B cell (primary cell): ENCODE measurements at regions not wholly inside any gene's neighbourhood (a gene's known extent, or its start where the extent isn't known, plus 50 kb on each side); places are given as distances from the start of the nearest gene placed in this dataset.

Experiments
- ATAC-seq: fragments of 200-7000 bp; cut with Tn5 transposase; one replicate; pipeline ENCODE4 v1.10.0; 2021; ENCODE audit warnings: low read depth, mild to moderate bottlenecking, moderate number of reproducible peaks, moderate library complexity
- CTCF ChIA-PET: fragments of 350-600 bp; sonication (Branson Sonifier 250); formaldehyde crosslinking; loops from one replicate; lab custom pipeline; 2021; ENCODE audit warnings: antibody characterized with exemption, inconsistent platforms; lab: Charles Lee
- POLR2A ChIA-PET: fragments of 350-600 bp; sonication (Branson Sonifier 250); formaldehyde crosslinking; loops from one replicate; lab custom pipeline; 2021; ENCODE audit warnings: antibody characterized with exemption; lab: Charles Lee
- DNase-seq: peaks from one replicate; pipeline ENCODE4 v3.0.0; 2013
- H2AFZ ChIP-seq: 2 replicates; pipeline ENCODE4 v1.6.1; 2012; ENCODE audit warnings: mild to moderate bottlenecking, low read depth, low read length; ENCODE audit not compliant: insufficient read depth, poor library complexity, severe bottlenecking
- H3K27ac ChIP-seq, 2 donors: 1 replicate in 1 of 2; 2 replicates in 1 of 2; pipeline ENCODE4 v1.5.1; 2012 to 2013; ENCODE audit warnings: low read length in 2 of 2, mild to moderate bottlenecking in 2 of 2, moderate library complexity in 1 of 2
- H3K27me3 ChIP-seq, 4 experiments: fragments of 200-600 bp in 1 of 4; sonication (generic) in 1 of 4; replicated peaks in 1 of 4; 1 replicate in 2 of 4; 2 replicates in 2 of 4; pipeline versions ENCODE4 v1.6.1 to v1.7.0; 2013 to 2016; ENCODE audit warnings: low read length in 3 of 4, mild to moderate bottlenecking in 2 of 4, mixed read lengths in 1 of 4, moderate library complexity in 1 of 4; ENCODE audit not compliant: insufficient read depth in 4 of 4, control insufficient read depth in 3 of 4; ENCODE audit errors: control extremely low read depth in 1 of 4
- H3K36me3 ChIP-seq, 2 experiments: replicated peaks in 1 of 2; 1 replicate in 1 of 2; 2 replicates in 1 of 2; pipeline versions ENCODE4 v1.6.1 to v1.7.1; 2013; ENCODE audit warnings: low read length in 1 of 2; ENCODE audit not compliant: insufficient read depth in 2 of 2, control insufficient read depth in 1 of 2; ENCODE audit errors: control extremely low read depth in 1 of 2, extremely low read depth in 1 of 2
- H3K4me1 ChIP-seq, 2 donors: fragments of 200-600 bp in 1 of 2; sonication (generic) in 1 of 2; 1 replicate in 1 of 2; 2 replicates in 1 of 2; pipeline versions ENCODE4 v1.5.1 to v1.6.1; 2013 to 2017; ENCODE audit warnings: low read length in 2 of 2; ENCODE audit not compliant: control insufficient read depth in 2 of 2, insufficient read depth in 2 of 2
- H3K4me2 ChIP-seq: replicated peaks from 2 replicates; pipeline ENCODE3; 2012; ENCODE audit warnings: mild to moderate bottlenecking, low read depth, low read length; ENCODE audit not compliant: poor library complexity, severe bottlenecking
- H3K4me3 ChIP-seq, 5 experiments: fragments of 200-600 bp in 1 of 5; sonication (generic) in 1 of 5; 1 replicate in 3 of 5; 2 replicates in 2 of 5; pipeline versions ENCODE4 v1.5.1 to v1.7.0; 2011 to 2016; ENCODE audit warnings: low read length in 4 of 5, mild to moderate bottlenecking in 4 of 5, low read depth in 2 of 5, control low read depth in 1 of 5, moderate library complexity in 1 of 5; ENCODE audit not compliant: insufficient read depth in 1 of 5; ENCODE audit errors: control extremely low read depth in 1 of 5, extremely low read depth in 1 of 5
- H3K79me2 ChIP-seq: fragments of 200-600 bp; sonication (generic); one replicate; pipeline ENCODE4 v1.6.0; 2016; ENCODE audit warnings: low read length; ENCODE audit not compliant: control insufficient read depth, insufficient read depth
- H3K9ac ChIP-seq: fragments of 200-600 bp; sonication (generic); 2 replicates; pipeline ENCODE4 v1.6.1; 2017; ENCODE audit warnings: mild to moderate bottlenecking, low read length, moderate library complexity
- H3K9me3 ChIP-seq, 3 donors: one replicate each; pipeline versions ENCODE4 v1.6.1 to v1.7.1; 2013; ENCODE audit warnings: low read length in 2 of 3; ENCODE audit not compliant: control insufficient read depth in 2 of 3, insufficient read depth in 1 of 3; ENCODE audit errors: control extremely low read depth in 1 of 3
- H4K20me1 ChIP-seq: 2 replicates; pipeline ENCODE4 v1.6.0; 2012; ENCODE audit warnings: mild to moderate bottlenecking, low read length; ENCODE audit not compliant: insufficient read depth, control insufficient read depth, poor library complexity, severe bottlenecking
- H3K27ac Mint-ChIP-seq: one replicate; pipeline ENCODE4 v1.8.0; 2021; ENCODE audit warnings: mixed read lengths
- H3K27me3 Mint-ChIP-seq: one replicate; pipeline ENCODE4 v1.8.0; 2021; ENCODE audit warnings: mixed read lengths
- H3K4me1 Mint-ChIP-seq: one replicate; pipeline ENCODE4 v1.8.0; 2021; ENCODE audit warnings: mixed read lengths
- H3K4me3 Mint-ChIP-seq: one replicate; pipeline ENCODE4 v1.8.0; 2021; ENCODE audit warnings: mixed read lengths
- H3K9me3 Mint-ChIP-seq: one replicate; pipeline ENCODE4 v1.8.0; 2022; ENCODE audit warnings: mixed read lengths; ENCODE audit not compliant: insufficient read depth
- EZH2 ChIP-seq: IDR thresholded peaks from 2 replicates; pipeline ENCODE4 v1.6.1; 2012; ENCODE audit warnings: borderline replicate concordance, low read depth, mild to moderate bottlenecking, moderate library complexity, low read length; ENCODE audit not compliant: insufficient read depth, poor library complexity, severe bottlenecking
- WGBS: methylation state at CpG from one replicate; pipeline ENCODE4 v1.1.5; 2013; ENCODE audit warnings: missing lambda C conversion rate; ENCODE audit not compliant: insufficient coverage; 5-methylcytosine and 5-hydroxymethylcytosine counted together
- intact Hi-C: fragments of 100-400 bp; cut with micrococcal nuclease; formaldehyde crosslinking; loops from one replicate; pipeline ENCODE4 v1.10.0; 2022
- TF ChIP-seq, protein P1 (sequence below): fragments of 200-600 bp; IDR thresholded peaks from one replicate; pipeline ENCODE4 v1.8.0; 2022; ENCODE audit warnings: antibody characterized with exemption, mild to moderate bottlenecking

DNA sequence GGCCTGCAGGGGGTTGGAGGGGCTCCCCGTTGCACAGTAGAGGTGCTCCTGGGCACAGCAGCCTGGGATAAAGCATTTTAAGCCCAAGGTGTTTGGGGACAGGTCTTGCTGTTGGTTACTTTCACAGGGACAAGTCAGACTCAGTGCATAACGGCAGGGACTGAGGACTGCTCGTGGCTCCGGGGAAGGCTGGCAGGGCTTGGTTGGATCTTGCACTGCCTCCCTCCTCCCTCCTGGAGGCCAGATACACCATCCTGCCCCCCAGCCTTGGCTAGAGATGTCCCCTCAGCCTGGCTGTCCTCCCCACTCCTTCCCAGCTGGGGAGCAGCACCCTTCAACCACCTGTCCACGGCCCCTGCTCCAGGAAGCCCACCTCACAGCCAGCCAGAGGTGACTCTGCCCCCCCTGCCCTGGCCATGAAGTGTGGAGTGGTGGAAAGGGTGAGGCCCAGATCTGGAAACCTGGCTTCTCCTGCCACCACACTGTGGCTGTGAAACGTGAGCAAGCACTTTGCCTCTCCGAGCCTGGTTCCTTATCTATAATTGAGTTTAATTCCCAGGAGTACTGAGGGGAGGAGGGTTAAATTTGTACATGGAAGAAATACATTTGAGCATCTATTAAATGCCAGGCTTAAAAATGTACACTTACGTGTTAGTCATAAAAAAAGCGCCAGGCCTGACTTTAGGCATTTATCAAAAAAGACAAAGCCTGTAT lies 67.1 kb upstream of the TAF1B start:
- H3K79me2 ChIP-seq = no peaks in the 10 kb centered on the region
- Mint-ChIP-seq H3K27ac (no peak overlapping the region), H3K4me1 (peaks cover 9% of the 10 kb centered on the region), H3K4me3 (no peak overlapping the region), H3K27me3 (peaks cover 4% of the 10 kb centered on the region), H3K9me3 (no peaks in the 10 kb centered on the region)
- no peak for ATAC-seq
- H3K4me1 ChIP-seq = peaks cover 12 to 13% of the 10 kb centered on the region in 2 donors
- H3K4me3 ChIP-seq = no peak overlapping the region
- ChIA-PET CTCF (no interaction called here), POLR2A (no interaction called here)
- H3K9ac ChIP-seq = no peak overlapping the region
- no peaks in the 10 kb centered on the region for H4K20me1 ChIP-seq
- no peak overlapping the region for H3K4me2 ChIP-seq
- no peak overlapping the region for H2AFZ ChIP-seq
- intact Hi-C loops = no loop called here
- H3K27me3 ChIP-seq = no peaks in the 10 kb centered on the region
- H3K36me3 ChIP-seq = no peaks in the 10 kb centered on the region
- no peak for DNase-seq
- TF ChIP-seq EZH2 = no peak
- TF ChIP-seq, protein P1, sequence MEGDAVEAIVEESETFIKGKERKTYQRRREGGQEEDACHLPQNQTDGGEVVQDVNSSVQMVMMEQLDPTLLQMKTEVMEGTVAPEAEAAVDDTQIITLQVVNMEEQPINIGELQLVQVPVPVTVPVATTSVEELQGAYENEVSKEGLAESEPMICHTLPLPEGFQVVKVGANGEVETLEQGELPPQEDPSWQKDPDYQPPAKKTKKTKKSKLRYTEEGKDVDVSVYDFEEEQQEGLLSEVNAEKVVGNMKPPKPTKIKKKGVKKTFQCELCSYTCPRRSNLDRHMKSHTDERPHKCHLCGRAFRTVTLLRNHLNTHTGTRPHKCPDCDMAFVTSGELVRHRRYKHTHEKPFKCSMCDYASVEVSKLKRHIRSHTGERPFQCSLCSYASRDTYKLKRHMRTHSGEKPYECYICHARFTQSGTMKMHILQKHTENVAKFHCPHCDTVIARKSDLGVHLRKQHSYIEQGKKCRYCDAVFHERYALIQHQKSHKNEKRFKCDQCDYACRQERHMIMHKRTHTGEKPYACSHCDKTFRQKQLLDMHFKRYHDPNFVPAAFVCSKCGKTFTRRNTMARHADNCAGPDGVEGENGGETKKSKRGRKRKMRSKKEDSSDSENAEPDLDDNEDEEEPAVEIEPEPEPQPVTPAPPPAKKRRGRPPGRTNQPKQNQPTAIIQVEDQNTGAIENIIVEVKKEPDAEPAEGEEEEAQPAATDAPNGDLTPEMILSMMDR = no peak
- peaks cover 0 to 7% (median 0%) of the 10 kb centered on the region in 3 donors for H3K9me3 ChIP-seq
- no peak overlapping the region for H3K27ac ChIP-seq
- WGBS = 70% methylated on average over 4 of the region's 9 CpGs

DNA sequence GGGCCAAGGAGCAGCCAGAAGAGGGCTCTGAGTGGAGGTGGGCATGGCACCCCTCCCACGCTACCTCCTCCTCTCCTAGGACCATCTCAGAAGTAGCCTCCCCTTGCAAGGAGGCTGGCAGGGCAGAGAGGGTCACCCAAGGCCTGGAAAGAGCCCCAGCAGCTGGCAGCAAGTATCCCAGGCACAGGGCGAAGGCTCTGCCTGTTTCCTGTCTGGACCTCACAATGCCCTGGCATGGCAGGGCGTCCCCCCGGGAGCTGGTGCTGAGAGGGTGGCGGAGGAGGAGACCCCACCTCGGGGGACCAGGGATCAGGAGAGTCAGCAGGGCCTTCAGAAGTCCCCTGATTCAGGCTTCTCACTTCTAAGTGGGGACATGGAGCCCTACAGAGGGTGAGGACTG lies 66.2 kb upstream of the TAF1B start:
- Histone ChIP-seq H3K4me2 (no peak overlapping the region), H3K27me3 (no peaks in the 10 kb centered on the region), H3K9me3 (peaks cover 0 to 7% (median 0%) of the 10 kb centered on the region in 3 donors), H3K4me3 (no peak overlapping the region), H2AFZ (no peak overlapping the region), H3K36me3 (no peaks in the 10 kb centered on the region), H3K4me1 (peaks cover 12 to 13% of the 10 kb centered on the region in 2 donors), H3K27ac (no peak overlapping the region), H3K9ac (no peak overlapping the region), H4K20me1 (no peaks in the 10 kb centered on the region), H3K79me2 (no peaks in the 10 kb centered on the region)
- intact Hi-C loops = no loop called here
- DNase-seq (no peak), ATAC-seq (no peak)
- Mint-ChIP-seq H3K4me1 (peaks cover 9% of the 10 kb centered on the region), H3K27me3 (no peaks in the 10 kb centered on the region), H3K9me3 (no peaks in the 10 kb centered on the region), H3K27ac (no peak overlapping the region), H3K4me3 (no peak overlapping the region)
- no peak for TF ChIP-seq EZH2
- TF ChIP-seq, protein P1 = no peak
- POLR2A ChIA-PET = no interaction called here
- WGBS = 94% methylated on average over 6 of the region's 6 CpGs
- CTCF ChIA-PET = no interaction called here
